ENCODE measurements at regions not wholly inside any gene's neighbourhood (a gene's known extent, or its start where the extent isn't known, plus 50 kb on each side); places are given as distances from the start of the nearest gene placed in this dataset.

DNA sequence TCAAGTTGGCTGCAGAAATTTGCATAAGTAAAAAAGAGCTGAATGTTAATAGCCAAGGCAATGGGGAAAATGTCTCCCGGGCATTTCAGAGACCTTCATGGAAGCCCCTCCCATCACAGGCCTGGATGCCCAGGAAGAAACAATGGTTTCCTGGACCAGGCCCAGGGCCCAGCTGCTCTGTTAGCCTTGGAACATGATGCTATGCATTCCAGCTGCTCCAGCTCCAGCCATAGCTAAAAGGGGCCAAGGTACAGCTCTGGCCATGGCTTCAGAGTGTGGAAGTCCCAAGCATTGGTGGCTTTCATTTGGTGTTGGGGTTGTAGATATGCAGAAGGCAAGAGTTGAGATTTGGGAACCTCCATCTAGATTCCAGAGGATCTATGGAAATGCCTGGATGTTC is 508.3 kb downstream of the SPRY1 start:
- H3K4me1 ChIP-seq: no peaks in the 10 kb centered on the region
- no peak overlapping the region for H3K27ac ChIP-seq
- WGBS, 3 donors: 57 to 63% (median 61%) methylated on average over 1 of the region's 1 CpG
- ATAC-seq (peak in 2 of 4 donors; percentile 52 to 60), DNase-seq (no peak)
- no peak for TF ChIP-seq CTCF (IDR thresholded peaks at IDR 0.05)
- H3K9me3 ChIP-seq: no peaks in the 10 kb centered on the region
- no peaks in the 10 kb centered on the region for H3K27me3 ChIP-seq (ENCODE audit: insufficient read depth in 3 of 3, low read length in 2 of 3)
- no peaks in the 10 kb centered on the region for H3K36me3 ChIP-seq (ENCODE audit: insufficient read depth in 1 of 2, low read depth in 1 of 2)
- H3K4me3 ChIP-seq: no peak overlapping the region
- intact Hi-C loops (cut with DNase I): no loop called here

DNA sequence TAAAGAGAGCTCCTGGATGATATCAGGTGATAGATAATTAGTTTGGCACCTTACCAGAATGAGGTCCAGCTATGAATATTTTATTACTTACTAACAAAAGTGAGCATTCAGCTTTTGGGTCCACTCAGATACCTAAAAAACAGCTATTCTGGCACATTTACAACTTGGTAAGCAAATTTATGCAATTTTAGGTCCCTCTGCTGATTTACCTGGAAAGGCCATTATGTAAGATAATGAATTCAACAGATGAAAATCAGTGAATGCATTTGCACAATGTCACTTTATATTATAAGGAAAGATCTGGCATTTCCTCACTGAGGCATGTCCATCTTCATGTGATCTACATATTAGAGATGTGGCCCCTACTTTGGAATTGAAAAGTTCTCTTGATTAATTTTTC is 517.0 kb downstream of the SPRY1 start:
- ATAC-seq (no peak), DNase-seq (no peak)
- intact Hi-C loops (cut with DNase I): no loop called here
- Histone ChIP-seq H3K27ac (no peak overlapping the region), H3K27me3 (ENCODE audit: insufficient read depth in 3 of 3, low read length in 2 of 3) (no peaks in the 10 kb centered on the region), H3K4me3 (no peak overlapping the region), H3K4me1 (no peaks in the 10 kb centered on the region), H3K36me3 (ENCODE audit: insufficient read depth in 1 of 2, low read depth in 1 of 2) (no peaks in the 10 kb centered on the region), H3K9me3 (no peaks in the 10 kb centered on the region)
- TF ChIP-seq CTCF (IDR thresholded peaks at IDR 0.05): no peak

GRCh38 chr4:123916821-123917220 is 520.2 kb downstream of the SPRY1 start:
- Histone ChIP-seq H3K9me3 (no peaks in the 10 kb centered on the region), H3K4me3 (no peak overlapping the region), H3K4me1 (no peaks in the 10 kb centered on the region), H3K36me3 (ENCODE audit: insufficient read depth in 1 of 2, low read depth in 1 of 2) (no peaks in the 10 kb centered on the region), H3K27ac (no peak overlapping the region), H3K27me3 (ENCODE audit: insufficient read depth in 3 of 3, low read length in 2 of 3) (no peaks in the 10 kb centered on the region)
- no peak for TF ChIP-seq CTCF (IDR thresholded peaks at IDR 0.05)
- WGBS, 3 donors: 81 to 88% (median 81%) methylated on average over 2 of the region's 2 CpGs
- intact Hi-C loops (cut with DNase I): no loop called here
- ATAC-seq: no peak
- no peak for DNase-seq

DNA sequence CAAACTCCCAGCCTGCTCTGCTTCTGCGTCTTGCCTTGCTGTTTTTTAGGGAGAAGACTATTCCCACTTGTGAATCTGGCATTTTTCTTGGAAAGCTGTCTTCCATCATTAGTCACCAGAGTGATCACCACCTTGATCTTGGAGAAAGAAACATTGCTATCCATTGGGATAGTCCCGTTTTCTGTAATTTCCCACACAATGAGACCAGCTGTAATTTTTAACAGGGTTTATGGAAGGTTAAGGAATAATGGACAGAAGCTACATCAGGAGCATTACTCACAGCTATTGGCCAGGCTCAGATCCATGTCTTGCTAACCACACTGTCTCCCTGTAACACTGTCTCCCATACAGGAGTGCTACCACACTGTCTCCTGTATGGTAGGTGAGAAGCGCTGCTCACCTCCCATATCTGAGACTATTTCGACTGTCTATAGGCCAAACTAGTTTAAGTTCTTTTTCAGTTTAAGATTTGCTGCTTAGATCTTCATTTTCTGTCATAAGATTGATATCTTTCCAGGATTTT is 523.0 kb downstream of the SPRY1 start:
- intact Hi-C loops (cut with DNase I): no loop called here
- Histone ChIP-seq H3K27me3 (ENCODE audit: insufficient read depth in 3 of 3, low read length in 2 of 3) (no peaks in the 10 kb centered on the region), H3K4me3 (no peak overlapping the region), H3K36me3 (ENCODE audit: insufficient read depth in 1 of 2, low read depth in 1 of 2) (no peaks in the 10 kb centered on the region), H3K27ac (no peak overlapping the region), H3K4me1 (peaks cover 4% of the 10 kb centered on the region), H3K9me3 (no peaks in the 10 kb centered on the region)
- ATAC-seq (peak in 1 of 4 donors; percentile 61), DNase-seq (no peak)
- TF ChIP-seq CTCF (IDR thresholded peaks at IDR 0.05): no peak
- WGBS, 3 donors: 88 to 93% (median 91%) methylated on average over 4 of the region's 4 CpGs

- Histone ChIP-seq H3K9me3 (no peaks in the 10 kb centered on the region), H3K36me3 (ENCODE audit: insufficient read depth in 1 of 2, low read depth in 1 of 2) (peaks cover 0 to 4% of the 10 kb centered on the region in 2 donors), H3K4me3 (no peak overlapping the region), H3K4me1 (peaks cover 4% of the 10 kb centered on the region), H3K27me3 (ENCODE audit: insufficient read depth in 3 of 3, low read length in 2 of 3) (no peaks in the 10 kb centered on the region), H3K27ac (no peak overlapping the region)
- no peak for DNase-seq
- WGBS, 3 donors: 67 to 79% (median 67%) methylated on average over 5 of the region's 5 CpGs
- no peak for ATAC-seq
- intact Hi-C loops (cut with DNase I): no loop called here
- TF ChIP-seq CTCF (IDR thresholded peaks at IDR 0.05): no peak
These were observed 524.7 kb downstream of the SPRY1 start for GRCh38 chr4:123921339-123921738.

All from psoas muscle (tissue), 7 donors.